NCI-H345 treated with DMSO at 0.1 percent for 48 hours (cell line): ENCODE measurements at regions not wholly inside any gene's neighbourhood (a gene's known extent, or its start where the extent isn't known, plus 50 kb on each side); places are given as distances from the start of the nearest gene placed in this dataset.
"Not testable (repeated sequence)": the region's sequence is repeated elsewhere in the genome, so short reads cannot be mapped to it uniquely, and the experiment has no call there.

Source experiments
- DNase-seq: peaks from one replicate; lab custom pipeline; 2025; ENCODE audit not compliant: unreplicated experiment; lab: John Stamatoyannopoulos, UW

GRCh38 chr6:66568271-66568670 lies 861.2 kb upstream of the EYS start:
- no peak for DNase-seq

- no peak for DNase-seq
Observed at GRCh38 chr6:66561479-66561878, 854.5 kb upstream of the EYS start.

GRCh38 chr6:66558189-66558588 lies 851.2 kb upstream of the EYS start:
- DNase-seq: no peak

GRCh38 chr6:66556936-66557335 lies 849.9 kb upstream of the EYS start:
- no peak for DNase-seq

GRCh38 chr6:66555082-66555481 lies 848.1 kb upstream of the EYS start:
- no peak for DNase-seq

GRCh38 chr6:66553441-66553840 lies 846.4 kb upstream of the EYS start:
- DNase-seq: no peak

GRCh38 chr6:66538551-66539135 lies 831.6 kb upstream of the EYS start:
- DNase-seq: no peak

GRCh38 chr6:66533921-66534404 lies 826.9 kb upstream of the EYS start:
- no peak for DNase-seq

- no peak for DNase-seq
Observed at GRCh38 chr6:66526061-66526460, 819.0 kb upstream of the EYS start.

GRCh38 chr6:66522864-66523263 lies 815.8 kb upstream of the EYS start:
- DNase-seq: no peak

- DNase-seq: no peak
Observed at GRCh38 chr6:66516377-66516776, 809.4 kb upstream of the EYS start.

GRCh38 chr6:66508433-66508832 lies 801.4 kb upstream of the EYS start:
- DNase-seq: no peak

- no peak for DNase-seq
Observed at GRCh38 chr6:66499851-66500250, 792.8 kb upstream of the EYS start.

- DNase-seq: no peak
Observed at GRCh38 chr6:66496659-66497058, 789.6 kb upstream of the EYS start.

GRCh38 chr6:66494643-66495042 lies 787.6 kb upstream of the EYS start:
- DNase-seq: not testable (repeated sequence)

GRCh38 chr6:66489269-66489987 lies 782.4 kb upstream of the EYS start:
- DNase-seq: no peak

GRCh38 chr6:66481216-66481615 lies 774.2 kb upstream of the EYS start:
- no peak for DNase-seq

- no peak for DNase-seq
Observed at GRCh38 chr6:66478705-66479104, 771.7 kb upstream of the EYS start.

- DNase-seq: no peak
Observed at GRCh38 chr6:66435321-66435720, 728.3 kb upstream of the EYS start.

GRCh38 chr6:66429210-66429609 lies 722.2 kb upstream of the EYS start:
- DNase-seq: no peak

- no peak for DNase-seq
Observed at GRCh38 chr6:66423047-66423446, 716.0 kb upstream of the EYS start.

- DNase-seq: no peak
Observed at GRCh38 chr6:66421570-66421969, 714.5 kb upstream of the EYS start.

GRCh38 chr6:66418906-66419305 lies 711.9 kb upstream of the EYS start:
- no peak for DNase-seq
